Heart right ventricle (tissue), 16 donors: ENCODE measurements at regions not wholly inside any gene's neighbourhood (a gene's known extent, or its start where the extent isn't known, plus 50 kb on each side); places are given as distances from the start of the nearest gene placed in this dataset.
A peak's percentile ranks its signal among the peaks of the same experiment; 100 is the strongest.

Experiments
- ATAC-seq, 8 donors: fragments of 200-7000 bp; cut with Tn5 transposase; one replicate each; pipeline ENCODE4 v1.9.1; 2020; ENCODE audit warnings: mild to moderate bottlenecking in 8 of 8, moderate library complexity in 8 of 8, moderate number of reproducible peaks in 1 of 8
- DNase-seq, 2 donors: peaks; one replicate each; pipeline ENCODE4 v3.0.0-alpha.2; 2020
- H3K27ac ChIP-seq, 10 donors: fragments of 200-600 bp; sonication (generic) in 2 of 10; one replicate each; pipeline versions ENCODE4 v1.5.0 to v1.8.0; 2020 to 2022; ENCODE audit warnings: mild to moderate bottlenecking in 3 of 10
- H3K27me3 ChIP-seq, 7 donors: fragments of 200-600 bp; one replicate each; pipeline ENCODE4 v1.8.0; 2021 to 2022; ENCODE audit warnings: mild to moderate bottlenecking in 2 of 7
- H3K36me3 ChIP-seq, 9 donors: fragments of 200-600 bp; sonication (generic) in 1 of 9; one replicate each; pipeline versions ENCODE4 v1.5.0 to v1.8.0; 2020 to 2022; ENCODE audit warnings: mild to moderate bottlenecking in 2 of 9
- H3K4me1 ChIP-seq, 9 donors: fragments of 200-600 bp; sonication (generic) in 1 of 9; one replicate each; pipeline versions ENCODE4 v1.5.0 to v1.8.0; 2020 to 2022; ENCODE audit warnings: mild to moderate bottlenecking in 4 of 9
- H3K4me3 ChIP-seq, 10 donors: fragments of 200-600 bp; sonication (generic) in 2 of 10; one replicate each; pipeline versions ENCODE4 v1.5.0 to v1.8.0; 2020 to 2022; ENCODE audit warnings: mild to moderate bottlenecking in 7 of 10, moderate library complexity in 2 of 10
- H3K9me3 ChIP-seq, 11 donors: fragments of 200-600 bp in 10 of 11; sonication (generic) in 2 of 11; one replicate each; pipeline versions ENCODE4 v1.5.0 to v1.8.0; 2013 to 2022; ENCODE audit warnings: mild to moderate bottlenecking in 2 of 11, control low read depth in 1 of 11, moderate library complexity in 1 of 11
- whole genome bisulfite sequencing, 2 donors: extraction: QIAGEN DNeasy Blood & Tissue Kit; methylation state at CpG; one replicate each; pipeline ENCODE4 v1.1.7; 2013; ENCODE audit warnings: inconsistent platforms in 1 of 2; 5-methylcytosine and 5-hydroxymethylcytosine counted together
- intact Hi-C, 10 donors: fragments of 100-400 bp; cut with DNase I; formaldehyde crosslinking; loops; one replicate each; pipeline versions ENCODE4 v1.11.1 to v1.14.2; 2022
- TF ChIP-seq, protein P1 (sequence below), 9 donors: fragments of 200-600 bp; sonication (generic) in 2 of 9; IDR thresholded peaks; one replicate each; pipeline versions ENCODE4 v1.5.0 to v1.8.0; 2021 to 2022; ENCODE audit warnings: antibody characterized with exemption in 9 of 9, mild to moderate bottlenecking in 5 of 9, moderate library complexity in 1 of 9
- donor health status: Arrhythmogenic right ventricular cardiomyopathy.
- donor health status: ischemic (EF 13 %, LVEDD 7.1; RV severe dilation, severe dysfunction).
- donor health status: healthy with polysubstance abuse.
- donor health status: DM: no; HTN: yes; CAD: no.
- donor health status: DM: no; HTN: no; CAD: no.
- donor health status: ischemic (EF 25% LVEDD 6.9; RV normal size, moderate dysfunction).
- donor health status: ischemic (EF 25% LVEDD 5.7; RV mildly dilated, moderate dysfunction).
- donor health status: healthy.
- donor health status: DM: yes; HTN: yes; CAD: no.
- donor health status: Ischemic cardiomyopathy.
- donor health status: ischemic (EF 35%, LVEDD 5.7; RV mildly dilated, moderate dysfunction).
- donor health status: nonischemic (EF 11% LVEDD 7.7; RV severe dilation, severe dysfunction).
- donor health status: DM: yes; HTN: yes; CAD: no.
- donor health status: PGD.
- donor health status: ischemic (EF 29% LVEDD 5.4; RV normal size, mild dysfunction).
- donor health status: nonischemic (EF 23%, LVEDD 6.1; RV moderate dilation, normal function).

DNA sequence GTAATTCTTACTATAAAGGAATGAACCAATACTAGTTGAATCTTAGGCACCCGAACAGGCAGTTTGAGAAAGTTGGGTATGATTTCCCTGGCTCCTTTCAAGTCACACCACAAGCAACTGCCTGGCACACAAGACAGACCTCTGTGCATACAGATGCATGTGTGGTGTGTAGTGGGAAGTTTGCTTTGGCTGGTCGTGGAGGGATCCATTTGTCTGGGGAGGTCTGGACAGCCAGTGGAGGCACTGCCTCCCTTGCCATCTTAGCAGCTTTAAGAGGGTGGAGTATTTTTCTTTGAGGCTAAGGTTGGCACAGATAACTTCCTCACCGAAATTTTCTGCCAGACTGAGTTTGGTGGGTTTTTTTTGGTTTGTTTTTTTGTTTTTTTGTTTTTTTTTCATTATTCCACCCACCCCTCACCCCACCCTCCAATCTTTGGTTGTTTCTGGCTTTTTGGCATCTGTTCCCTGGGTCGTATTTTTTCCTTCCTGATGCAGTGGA, 97.1 kb downstream of the TMEM212 start:
- no peak for DNase-seq
- TF ChIP-seq, protein P1, sequence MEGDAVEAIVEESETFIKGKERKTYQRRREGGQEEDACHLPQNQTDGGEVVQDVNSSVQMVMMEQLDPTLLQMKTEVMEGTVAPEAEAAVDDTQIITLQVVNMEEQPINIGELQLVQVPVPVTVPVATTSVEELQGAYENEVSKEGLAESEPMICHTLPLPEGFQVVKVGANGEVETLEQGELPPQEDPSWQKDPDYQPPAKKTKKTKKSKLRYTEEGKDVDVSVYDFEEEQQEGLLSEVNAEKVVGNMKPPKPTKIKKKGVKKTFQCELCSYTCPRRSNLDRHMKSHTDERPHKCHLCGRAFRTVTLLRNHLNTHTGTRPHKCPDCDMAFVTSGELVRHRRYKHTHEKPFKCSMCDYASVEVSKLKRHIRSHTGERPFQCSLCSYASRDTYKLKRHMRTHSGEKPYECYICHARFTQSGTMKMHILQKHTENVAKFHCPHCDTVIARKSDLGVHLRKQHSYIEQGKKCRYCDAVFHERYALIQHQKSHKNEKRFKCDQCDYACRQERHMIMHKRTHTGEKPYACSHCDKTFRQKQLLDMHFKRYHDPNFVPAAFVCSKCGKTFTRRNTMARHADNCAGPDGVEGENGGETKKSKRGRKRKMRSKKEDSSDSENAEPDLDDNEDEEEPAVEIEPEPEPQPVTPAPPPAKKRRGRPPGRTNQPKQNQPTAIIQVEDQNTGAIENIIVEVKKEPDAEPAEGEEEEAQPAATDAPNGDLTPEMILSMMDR (IDR thresholded peaks at IDR 0.05): no peak
- H3K4me3 ChIP-seq: no peak overlapping the region
- no peaks in the 10 kb centered on the region for H3K27me3 ChIP-seq
- H3K9me3 ChIP-seq: no peaks in the 10 kb centered on the region
- 63 to 71% methylated on average over 4 of the region's 4 CpGs for WGBS, 2 donors
- no peak overlapping the region for H3K27ac ChIP-seq
- H3K36me3 ChIP-seq: no peaks in the 10 kb centered on the region
- peaks cover 0 to 35% (median 0%) of the 10 kb centered on the region in 9 donors for H3K4me1 ChIP-seq
- no peak for ATAC-seq
- intact Hi-C loops: no loop called here

DNA sequence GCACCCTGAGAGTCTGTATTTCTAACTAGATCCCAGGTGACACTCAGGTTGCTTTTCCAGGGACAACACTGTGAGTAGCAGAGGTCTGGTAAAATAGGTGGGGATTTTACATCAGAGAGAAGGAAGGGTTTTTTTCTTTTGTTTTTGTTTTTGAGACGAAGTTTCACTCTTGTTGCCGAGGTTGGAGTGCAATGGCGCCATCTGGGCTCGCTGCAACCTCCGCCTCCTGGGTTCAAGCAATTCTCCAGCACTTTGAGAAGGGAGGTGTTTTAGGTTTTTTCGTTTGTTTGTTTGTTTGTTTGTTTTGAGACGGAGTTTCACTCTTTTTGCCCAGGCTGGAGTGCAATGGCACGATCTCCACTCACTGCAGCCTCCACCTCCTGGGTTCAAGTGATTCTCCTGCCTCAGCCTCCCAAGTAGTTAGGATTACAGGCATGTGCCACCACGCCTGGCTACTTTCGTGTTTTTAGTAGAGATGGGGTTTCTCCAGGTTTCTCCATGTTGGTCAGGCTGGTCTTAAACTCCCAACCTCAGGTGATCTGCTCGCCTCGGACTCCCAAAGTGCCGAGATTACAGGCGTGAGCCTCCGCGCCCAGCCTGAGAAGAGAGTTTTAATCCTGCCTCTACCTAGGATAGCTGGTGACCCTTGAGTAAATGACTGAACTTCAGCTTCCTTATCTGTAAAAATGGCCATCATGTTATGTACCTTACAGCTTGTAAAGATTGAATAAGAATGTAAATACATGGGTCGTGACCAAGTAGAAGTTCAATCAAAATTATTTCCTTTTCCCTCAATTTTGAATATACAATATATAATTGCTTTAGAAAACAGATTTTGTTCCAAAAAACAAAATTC, 95.9 kb upstream of the FNDC3B start:
- ATAC-seq: no peak
- intact Hi-C loops: no loop called here
- WGBS, 2 donors: 95 to 96% methylated on average over 17 of the region's 17 CpGs

DNA sequence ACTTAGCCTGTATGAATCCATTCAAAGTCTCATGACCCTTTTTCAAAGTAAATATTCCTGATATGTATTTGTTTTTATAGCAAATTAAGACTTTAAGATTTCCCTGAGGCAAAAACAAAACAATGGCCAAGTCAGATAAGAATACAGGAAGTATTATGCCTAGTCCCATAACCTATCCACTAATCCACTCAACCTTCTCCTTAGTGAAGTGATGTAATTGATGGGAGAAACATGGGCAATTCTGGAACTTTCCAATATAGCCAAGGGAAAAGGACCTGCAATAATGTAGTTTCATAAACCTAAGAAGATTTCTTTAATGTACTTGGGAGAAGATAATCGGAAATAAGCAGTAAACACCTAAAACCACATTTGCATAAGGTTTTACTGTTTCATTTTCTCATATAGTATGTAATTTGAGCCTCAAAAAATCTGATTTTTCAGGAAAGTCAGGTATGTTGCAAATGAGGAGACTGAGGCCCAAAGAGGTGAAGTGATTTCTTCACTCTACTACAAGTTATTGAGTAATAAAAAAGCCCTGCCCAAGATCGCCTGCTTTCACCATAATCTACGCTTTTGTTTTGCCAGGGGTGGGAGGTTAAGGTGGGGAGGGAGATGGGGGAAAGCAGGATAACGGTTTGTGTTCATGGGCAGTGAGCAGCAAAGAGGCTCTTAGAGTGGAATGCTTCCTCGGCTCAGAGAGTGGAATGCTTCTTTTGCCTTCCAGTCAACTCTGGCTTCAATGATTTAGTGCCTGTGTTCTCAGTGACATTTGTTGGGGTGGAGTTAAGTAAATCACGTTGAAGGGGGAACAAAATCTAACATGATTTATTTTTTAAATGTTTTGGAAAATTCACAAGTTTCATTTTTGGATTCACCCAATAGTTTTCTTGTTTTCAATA, 95.0 kb upstream of the FNDC3B start:
- no peak for DNase-seq
- intact Hi-C loops: no loop called here
- H3K4me3 ChIP-seq: no peak overlapping the region
- WGBS, 2 donors: 41 to 42% methylated on average over 6 of the region's 6 CpGs
- H3K36me3 ChIP-seq: no peaks in the 10 kb centered on the region
- no peak overlapping the region for H3K27ac ChIP-seq
- H3K9me3 ChIP-seq: no peaks in the 10 kb centered on the region
- TF ChIP-seq, protein P1 (IDR thresholded peaks at IDR 0.05): no peak
- peak in 2 of 8 donors; percentile 29 to 41 for ATAC-seq
- H3K27me3 ChIP-seq: no peaks in the 10 kb centered on the region
- H3K4me1 ChIP-seq: peaks cover 0 to 13% (median 0%) of the 10 kb centered on the region in 9 donors

More for the DNA sequence above, 95.9 kb upstream of the FNDC3B start:
- DNase-seq: no peak
- no peaks in the 10 kb centered on the region for H3K36me3 ChIP-seq
- H3K4me3 ChIP-seq: no peak overlapping the region
- H3K4me1 ChIP-seq: peaks cover 0 to 13% (median 0%) of the 10 kb centered on the region in 9 donors
- TF ChIP-seq, protein P1 (IDR thresholded peaks at IDR 0.05): no peak
- no peaks in the 10 kb centered on the region for H3K27me3 ChIP-seq
- no peak overlapping the region for H3K27ac ChIP-seq
- no peaks in the 10 kb centered on the region for H3K9me3 ChIP-seq

DNA sequence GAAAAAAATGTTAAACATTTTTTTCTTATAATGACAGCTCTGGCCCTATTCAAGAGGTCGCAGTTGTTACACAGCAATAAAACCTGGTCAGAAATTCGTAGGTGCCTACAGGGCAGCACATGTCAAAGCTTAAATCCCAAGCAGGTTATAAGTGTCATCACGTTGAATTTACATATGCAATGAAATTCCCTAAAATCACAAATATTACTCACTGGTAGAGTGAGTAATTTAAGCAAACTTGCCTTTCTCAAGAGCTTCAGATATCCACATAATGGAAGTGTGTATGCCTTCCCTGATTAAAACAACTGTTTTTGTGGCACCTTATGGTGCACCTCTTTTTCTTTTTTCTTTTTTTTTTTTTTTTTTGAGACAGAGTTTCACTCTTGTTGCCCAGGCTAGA, 90.7 kb upstream of the FNDC3B start:
- intact Hi-C loops: no loop called here
- no peaks in the 10 kb centered on the region for H3K36me3 ChIP-seq
- ATAC-seq: no peak
- H3K27me3 ChIP-seq: no peaks in the 10 kb centered on the region
- no peaks in the 10 kb centered on the region for H3K9me3 ChIP-seq
- TF ChIP-seq, protein P1 (IDR thresholded peaks at IDR 0.05): no peak
- no peak overlapping the region for H3K4me3 ChIP-seq
- WGBS, 2 donors: 90% methylated on average over 3 of the region's 3 CpGs
- peaks cover 0 to 13% (median 0%) of the 10 kb centered on the region in 9 donors for H3K4me1 ChIP-seq
- no peak for DNase-seq
- H3K27ac ChIP-seq: no peak overlapping the region
